ENCODE measurements at regions not wholly inside any gene's neighbourhood (a gene's known extent, or its start where the extent isn't known, plus 50 kb on each side); places are given as distances from the start of the nearest gene placed in this dataset.
"Not testable (repeated sequence)": the region's sequence is repeated elsewhere in the genome, so short reads cannot be mapped to it uniquely, and the experiment has no call there.

DNA sequence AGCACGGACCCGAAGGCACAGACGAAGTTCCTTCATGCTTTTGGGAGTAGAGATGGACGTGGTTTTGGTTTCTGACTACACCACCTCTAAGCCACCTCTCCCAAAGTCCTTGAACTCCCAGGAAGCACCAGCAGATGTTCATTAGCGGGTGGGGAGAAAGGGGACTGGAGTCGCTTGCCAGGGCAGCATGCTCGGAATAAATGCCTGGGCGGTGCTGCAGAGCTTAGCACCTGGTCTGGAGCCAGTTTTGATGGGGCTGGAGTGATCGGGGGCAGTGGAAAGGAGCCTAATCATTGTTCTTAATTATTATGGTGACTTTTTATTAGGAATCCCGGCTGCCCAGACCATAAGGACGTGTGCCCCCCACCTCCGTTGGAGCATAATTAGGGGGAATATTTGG, 220.8 kb downstream of the TFCP2L1 start:
- DNase-seq (ENCODE audit: low read depth in 2 of 3, low spot score in 2 of 3): no peak

DNA sequence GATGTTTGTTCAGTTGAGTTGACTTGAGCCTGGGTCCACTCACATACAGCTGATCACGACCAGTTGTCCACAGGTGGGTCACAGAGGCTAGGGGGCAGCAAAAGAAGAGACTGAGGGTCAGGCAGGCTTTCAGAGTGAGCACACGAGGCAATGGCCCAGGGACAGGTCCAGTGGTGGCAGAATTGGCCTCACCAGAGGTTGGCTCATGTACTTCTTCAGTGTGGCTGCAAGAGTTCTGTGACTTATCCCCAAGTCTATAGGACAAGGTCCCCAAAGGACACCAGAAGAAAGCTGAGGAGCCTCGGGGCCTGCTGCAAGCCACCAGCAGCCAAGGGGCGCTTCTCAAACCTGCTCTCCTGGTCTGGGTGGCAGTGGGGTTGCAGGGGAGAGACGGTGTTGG, 219.8 kb downstream of the TFCP2L1 start:
- DNase-seq (ENCODE audit: low read depth in 2 of 3, low spot score in 2 of 3): no peak

DNA sequence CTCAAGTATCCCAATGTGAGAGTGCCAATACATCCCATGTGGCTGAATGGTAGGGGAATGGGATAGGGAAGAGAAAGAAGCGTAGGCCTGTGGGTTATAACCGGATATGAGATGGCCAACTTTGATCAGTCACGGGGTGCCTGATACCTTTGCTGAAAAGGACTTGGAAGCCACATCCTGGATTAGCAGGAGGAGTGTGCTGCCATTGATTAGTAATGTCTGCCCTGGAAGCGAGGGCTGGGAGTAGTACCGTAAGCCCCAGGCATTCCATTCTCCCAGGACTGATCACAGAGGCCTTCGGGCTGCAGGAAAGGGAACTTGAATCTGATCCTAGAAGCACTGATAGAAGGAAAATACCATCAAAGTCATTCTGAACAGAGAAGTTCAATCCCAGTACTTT, 218.5 kb downstream of the TFCP2L1 start:
- no peak for DNase-seq (ENCODE audit: low read depth in 2 of 3, low spot score in 2 of 3)

DNA sequence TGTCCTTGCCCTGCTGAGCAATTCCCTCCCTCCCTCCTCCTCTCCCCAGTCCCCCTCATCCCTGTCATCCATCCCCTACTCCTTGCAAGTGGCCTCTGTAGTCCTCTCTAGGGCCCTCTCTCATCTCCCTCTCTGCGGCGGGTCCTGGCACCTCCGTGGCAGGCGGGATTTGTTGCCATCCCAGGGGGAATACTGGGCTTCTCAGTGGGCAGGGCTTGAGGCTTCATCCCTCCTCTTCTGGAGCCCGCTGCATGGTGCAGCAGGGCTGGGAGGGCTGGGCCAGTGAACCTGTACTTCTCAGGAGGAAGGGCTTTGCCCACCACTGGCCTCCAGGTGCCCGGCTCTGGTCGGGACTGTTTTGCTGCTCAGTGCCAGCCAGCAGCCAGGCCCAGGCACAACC, 216.2 kb downstream of the TFCP2L1 start:
- no peak for DNase-seq (ENCODE audit: low read depth in 2 of 3, low spot score in 2 of 3)

DNA sequence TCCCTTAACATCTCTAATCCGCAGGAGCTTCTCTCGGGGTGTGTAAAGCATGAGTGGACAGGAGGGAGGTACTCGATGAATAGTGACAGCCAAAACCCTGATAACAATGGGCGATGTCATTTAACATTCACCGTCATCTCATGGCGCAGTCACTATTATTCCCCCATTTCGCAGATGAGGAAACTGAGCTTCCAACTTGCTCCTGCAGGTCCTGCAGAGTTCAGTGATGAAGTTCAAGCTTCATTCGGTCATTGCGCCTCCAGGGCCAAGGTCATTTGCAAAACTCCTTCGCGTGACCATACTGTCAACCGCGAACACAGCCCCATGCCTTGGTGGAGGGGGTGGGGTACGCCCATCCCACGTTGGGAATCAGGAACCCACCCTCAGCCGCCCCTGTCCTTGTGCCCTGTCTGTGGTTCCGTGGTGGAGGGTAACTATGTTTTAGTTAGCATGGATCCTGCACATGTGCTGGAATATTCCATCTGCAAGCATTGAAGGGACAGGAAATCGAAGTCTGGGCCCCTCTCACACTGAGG, 215.5 kb downstream of the TFCP2L1 start:
- DNase-seq (ENCODE audit: low read depth in 2 of 3, low spot score in 2 of 3): no peak

DNA sequence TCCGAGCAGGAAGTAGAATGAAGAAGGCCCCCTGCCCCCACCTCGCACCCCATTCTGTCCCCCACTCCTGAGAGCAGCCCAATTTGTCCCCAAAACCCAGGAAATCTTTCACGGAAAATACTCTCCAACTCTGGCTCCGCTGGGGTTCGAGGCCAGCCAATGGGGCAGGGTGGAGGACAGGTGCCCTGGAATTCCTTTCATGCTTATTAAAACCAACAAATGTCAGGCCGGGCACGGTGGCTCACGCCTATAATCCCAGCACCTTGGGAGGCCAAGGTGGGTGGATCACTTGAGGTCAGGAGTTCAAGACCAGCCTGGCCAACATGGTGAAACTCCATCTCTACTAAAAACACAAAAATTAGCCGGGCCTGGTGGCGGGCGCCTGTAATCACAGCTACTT, 214.9 kb downstream of the TFCP2L1 start:
- DNase-seq (ENCODE audit: low read depth in 2 of 3, low spot score in 2 of 3): not testable (repeated sequence)

DNA sequence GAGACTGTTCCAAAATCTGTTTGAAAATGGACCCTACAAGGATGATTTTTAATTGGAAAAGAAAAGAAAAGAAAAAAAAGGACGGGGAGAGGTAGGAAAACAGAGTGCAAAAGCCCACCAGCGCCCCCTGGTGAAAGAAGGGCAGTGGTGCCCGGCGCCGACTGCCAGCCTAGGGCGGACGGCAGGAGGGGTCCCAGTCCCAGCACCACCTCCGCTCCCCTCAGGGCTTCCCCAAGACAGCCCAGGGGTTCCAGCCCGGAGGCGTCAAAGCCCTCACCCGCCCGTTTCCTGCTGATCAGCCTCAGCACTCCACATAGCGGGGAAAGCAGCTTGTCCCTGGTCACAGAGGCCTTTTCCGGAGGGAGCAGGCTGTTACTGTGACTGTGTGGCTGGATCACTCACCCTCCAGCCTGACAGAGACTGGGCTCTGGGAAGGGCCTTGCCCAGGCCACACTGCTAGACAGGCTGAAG, 213.9 kb downstream of the TFCP2L1 start:
- peak; percentile 26 to 55 (median 48) for DNase-seq (ENCODE audit: low read depth in 2 of 3, low spot score in 2 of 3)

DNA sequence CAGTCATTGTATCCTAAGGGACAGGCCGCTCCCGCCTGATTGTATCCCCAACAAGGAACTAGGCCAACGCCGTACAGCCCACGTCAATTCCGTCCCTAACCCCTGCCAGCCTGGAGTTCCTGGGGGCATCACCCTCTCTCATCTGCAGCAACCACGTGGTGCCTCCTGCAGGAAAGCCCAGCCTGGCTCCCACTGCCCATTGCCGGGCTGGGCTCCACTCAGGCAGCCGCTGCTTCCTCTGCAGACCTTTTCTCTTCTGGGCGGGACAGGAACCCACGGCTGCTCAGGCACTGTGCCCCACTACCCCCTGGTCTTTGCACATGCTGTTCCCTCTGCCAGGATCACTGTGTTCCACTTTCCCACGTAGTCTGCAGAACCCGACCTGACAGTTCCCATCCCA, 212.2 kb downstream of the TFCP2L1 start:
- DNase-seq (ENCODE audit: low read depth in 2 of 3, low spot score in 2 of 3): no peak

DNA sequence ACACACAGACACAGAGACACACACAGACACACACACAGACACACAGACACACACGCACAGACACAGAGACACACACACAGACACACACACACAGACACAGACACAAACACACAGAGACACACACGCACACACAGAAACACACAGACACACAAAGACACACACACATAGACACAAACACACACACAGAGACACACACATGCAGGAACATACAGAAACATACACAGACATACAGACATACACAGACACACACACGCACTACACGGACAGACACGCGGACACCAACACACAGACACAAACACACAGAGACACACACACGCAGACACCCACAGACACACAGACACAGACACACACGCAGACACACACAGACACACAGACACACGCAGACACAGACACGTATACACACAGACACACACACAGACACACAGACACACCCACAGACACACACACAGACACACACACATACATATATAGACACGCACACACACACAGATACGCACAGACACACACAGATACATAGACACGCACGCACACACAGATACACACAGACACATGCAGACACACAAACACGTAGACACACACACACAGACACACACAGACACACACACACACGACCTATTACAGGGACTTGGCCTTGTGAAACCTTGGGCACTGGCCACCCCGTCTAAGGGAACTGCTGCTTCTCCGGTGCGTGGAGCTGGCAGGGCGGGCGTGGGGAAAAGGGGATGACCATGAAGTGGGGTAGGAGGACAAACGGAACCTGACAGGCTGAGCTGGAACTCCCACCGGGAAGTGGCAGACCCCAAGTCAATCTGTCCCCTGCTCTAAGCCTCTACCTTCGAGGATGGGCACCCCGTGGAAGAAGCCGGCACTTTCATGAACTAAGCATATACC, 211.4 kb downstream of the TFCP2L1 start:
- DNase-seq (ENCODE audit: low read depth in 2 of 3, low spot score in 2 of 3): no peak

DNA sequence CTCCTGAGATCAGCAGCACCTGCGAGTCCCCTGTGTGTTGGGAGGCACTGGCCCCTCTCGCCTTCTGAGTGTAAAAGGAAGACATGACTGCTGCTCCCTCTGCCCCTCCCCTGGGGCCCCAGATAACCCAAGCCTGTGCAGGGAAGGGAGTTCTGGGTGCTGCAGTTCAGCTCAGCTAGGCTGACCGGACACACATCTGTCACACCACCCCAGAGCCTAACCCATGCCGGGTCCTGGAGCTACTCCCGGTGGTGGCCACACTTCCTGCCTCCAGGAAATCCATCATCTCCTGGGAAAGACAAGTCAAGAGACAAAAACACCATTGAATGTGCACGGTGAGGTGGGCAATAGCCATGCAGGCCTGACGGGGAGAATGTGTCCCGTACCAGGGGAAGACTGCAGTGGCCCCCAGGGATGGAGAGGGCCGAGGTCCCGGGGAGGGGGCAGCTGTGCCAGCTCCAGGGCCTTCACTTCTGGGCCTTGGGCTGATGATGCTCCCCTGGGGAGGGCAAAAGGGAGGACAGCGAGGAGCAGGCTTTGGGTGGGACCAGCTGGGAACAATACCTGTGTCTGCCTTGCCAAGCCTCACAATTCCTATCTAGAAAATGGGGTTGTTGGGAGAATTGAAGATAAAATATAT, 210.6 kb downstream of the TFCP2L1 start:
- no peak for DNase-seq (ENCODE audit: low read depth in 2 of 3, low spot score in 2 of 3)

DNA sequence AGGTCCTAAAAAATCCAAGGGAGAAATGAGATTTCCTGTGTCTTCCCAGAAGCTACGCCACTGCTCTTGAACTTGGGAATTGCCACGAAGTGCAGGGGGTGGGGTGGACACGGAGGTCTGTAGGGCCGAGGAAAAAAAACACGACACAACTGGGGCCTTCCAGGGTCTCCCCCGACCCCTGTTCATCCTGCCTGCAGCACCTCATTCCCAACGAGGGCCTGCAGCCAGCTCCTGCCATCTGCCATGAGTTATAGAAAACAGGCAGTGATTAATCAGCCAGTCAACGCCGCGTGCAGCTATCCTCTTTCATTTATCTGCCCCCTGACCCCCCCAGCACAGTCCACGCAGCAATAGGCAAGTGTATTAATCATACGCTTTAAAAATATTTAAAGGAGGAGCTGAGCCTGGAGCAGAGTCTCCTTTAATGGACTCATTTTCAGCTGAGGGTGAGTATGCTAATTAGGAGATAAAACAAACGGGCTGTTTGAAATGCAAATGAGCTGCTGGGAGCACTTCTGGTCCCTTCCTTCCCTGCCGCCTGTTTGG, 209.9 kb downstream of the TFCP2L1 start:
- DNase-seq (ENCODE audit: low read depth in 2 of 3, low spot score in 2 of 3): peak in 2 of 3 experiments; percentile 26 to 41

DNA sequence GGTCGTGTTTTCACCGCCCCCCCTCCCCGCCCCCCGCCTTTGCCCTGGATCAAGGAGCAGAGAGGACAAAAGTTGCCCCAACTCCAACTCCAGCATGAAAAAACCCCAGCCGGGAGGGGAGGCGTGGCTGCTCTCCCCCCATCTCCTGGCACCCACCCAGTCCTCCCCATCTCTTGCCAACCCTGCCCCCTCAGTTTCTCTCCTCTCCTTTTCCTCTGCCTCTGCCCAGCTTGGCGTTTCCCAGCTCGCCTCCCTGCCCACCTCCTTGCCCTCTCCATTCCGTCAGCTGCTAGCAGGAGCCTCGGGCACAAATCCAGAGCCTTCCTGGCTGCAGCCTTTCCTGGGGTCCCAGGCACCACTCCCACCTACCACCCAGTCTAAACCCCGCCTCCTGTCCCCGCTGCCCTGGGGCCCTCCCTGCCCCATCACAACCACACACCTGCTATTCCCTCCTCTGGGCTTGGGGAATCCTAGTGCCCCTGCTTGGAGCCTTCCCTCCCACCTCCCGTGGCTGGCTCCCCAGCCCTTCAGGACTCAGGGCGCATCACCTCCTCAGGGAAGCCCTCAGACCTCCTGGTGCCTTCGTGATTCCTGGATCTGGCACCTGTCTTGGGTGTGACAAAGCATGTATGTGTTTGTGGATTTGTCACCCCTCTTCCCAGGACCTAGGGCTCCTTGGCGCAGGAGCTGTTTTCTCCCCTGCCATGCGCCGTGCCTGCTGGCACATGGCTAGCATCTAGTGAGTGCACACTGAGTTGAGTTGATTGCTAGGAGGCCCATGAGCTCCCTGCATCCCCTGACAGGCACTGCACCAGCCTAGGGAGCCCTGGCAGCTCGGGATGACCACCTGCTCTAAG, 209.1 kb downstream of the TFCP2L1 start:
- no peak for DNase-seq (ENCODE audit: low read depth in 2 of 3, low spot score in 2 of 3)

DNA sequence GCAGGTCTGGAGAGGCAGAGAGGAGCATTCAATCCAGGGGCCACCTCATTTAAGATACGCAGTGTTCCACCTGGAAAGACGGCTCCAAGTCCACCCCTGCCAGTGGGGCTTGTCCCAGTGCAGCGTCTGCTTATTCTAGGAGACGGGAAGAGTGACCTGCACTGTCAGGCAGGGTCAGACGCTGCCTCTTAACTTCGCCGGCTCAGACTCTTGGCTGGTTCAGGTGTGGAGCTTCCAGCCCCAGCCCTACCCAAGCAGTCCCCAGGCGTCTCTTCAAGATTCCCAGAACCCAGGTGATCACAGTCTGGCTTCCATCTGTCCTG, 208.5 kb downstream of the TFCP2L1 start:
- DNase-seq (ENCODE audit: low read depth in 2 of 3, low spot score in 2 of 3): no peak

DNA sequence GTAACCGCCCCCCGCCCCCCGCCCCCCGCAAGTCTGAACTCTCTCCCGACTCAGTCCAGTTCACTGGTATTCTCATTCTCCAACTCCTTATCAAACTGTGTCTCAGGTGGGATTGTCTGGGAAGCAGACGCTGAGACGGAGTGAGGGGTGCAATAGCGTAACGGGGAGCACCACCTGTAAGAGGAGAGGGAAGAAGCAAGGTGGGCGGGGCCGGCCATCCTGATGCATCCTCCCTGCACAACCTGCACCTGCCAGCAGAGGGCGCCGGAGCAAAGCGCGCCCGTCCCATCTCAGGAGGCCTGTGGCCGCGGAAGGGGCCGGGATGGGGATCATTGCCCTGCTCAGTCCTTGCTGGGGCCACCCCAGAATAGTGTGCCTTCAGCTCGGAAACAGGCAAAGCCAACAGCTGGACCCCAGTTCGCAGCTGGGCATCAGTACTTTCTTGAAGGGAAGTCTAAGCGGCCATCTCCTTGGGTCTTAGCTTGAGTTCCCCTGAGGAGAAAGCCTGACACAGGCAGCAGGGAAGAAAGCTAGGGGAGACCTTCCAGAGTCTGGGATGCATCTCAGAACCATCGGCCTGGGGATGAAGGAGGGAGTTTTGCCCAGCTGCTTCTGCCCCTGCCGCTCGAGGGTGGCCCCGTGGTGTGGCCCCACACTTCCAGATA, 208.0 kb downstream of the TFCP2L1 start:
- peak; percentile 26 to 72 (median 60) for DNase-seq (ENCODE audit: low read depth in 2 of 3, low spot score in 2 of 3)

DNA sequence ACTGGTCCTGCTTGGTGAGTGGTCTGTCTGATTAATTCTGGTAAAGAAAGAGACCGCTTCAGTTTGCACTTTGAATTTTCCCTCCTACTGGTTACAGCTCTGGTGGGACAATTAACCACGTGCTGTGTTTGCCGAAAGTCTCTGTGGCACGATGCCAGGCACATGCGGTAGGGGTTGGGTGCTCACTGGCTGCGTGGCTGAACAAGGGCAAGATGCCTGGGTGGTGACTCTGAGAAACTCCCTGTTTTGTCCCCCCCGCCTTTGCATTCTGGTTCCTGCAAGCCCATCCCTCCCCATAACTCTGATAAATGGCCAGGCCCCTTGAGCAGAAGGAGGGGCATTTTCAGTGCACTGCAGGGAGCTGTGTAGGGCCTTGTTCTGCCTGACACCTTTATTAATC, 206.1 kb downstream of the TFCP2L1 start:
- DNase-seq (ENCODE audit: low read depth in 2 of 3, low spot score in 2 of 3): no peak

DNA sequence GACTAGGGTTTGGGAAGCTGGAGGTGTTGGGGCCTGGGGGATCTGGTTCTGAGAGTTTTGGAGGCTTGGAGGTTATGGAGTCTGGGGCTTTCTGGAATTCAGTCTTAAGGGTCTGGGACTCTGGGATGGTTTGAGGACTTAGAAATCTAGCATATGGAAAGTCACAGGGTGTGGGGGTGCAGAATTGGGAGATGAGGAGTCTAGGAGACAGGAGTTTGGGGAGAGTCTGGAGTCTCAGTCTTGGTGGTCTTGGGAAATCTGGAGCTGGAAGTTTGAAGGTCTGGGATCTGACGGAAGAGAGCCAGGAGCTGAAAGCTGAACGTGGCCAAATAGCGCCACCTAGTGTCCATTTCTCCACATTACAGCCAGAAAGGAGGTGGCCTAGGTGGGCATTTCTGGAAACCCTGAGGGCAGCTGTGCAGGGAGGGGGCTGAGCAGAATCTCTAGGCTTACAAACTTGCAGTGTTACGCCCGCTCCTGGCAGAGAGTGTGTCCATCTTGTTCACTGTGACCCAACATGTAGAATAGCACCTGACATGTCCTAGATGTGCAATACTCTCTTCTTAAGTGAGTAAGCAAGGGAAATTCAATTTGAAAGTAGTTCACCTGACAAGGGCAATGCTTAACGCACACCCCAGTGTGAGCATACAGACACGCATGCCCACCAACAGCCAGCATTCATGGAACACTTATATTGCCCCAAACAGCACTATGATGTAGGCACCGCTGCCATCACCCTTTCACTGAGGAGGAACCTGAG, 204.8 kb downstream of the TFCP2L1 start:
- DNase-seq (ENCODE audit: low read depth in 2 of 3, low spot score in 2 of 3): peak in 2 of 3 experiments; percentile 18 to 33

DNA sequence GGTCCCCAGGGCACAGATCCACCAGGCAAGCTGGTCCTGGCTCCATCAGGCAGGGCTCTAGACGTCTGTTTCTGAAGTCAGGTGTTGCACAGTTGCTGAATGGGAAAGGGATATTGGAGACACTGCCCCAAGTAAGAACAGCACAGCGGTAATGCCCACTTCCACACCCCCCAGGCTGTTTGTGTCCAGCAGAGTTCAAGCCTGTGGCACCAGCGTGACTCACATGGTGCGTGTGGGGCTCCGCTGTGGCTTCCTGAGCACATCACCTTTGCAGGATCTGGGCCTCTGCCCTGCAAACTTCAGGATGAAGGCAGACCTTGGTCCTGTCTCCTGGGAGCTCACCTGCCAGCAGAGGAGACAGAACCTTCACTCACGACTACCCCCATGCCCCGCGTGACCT, 203.3 kb downstream of the TFCP2L1 start:
- DNase-seq (ENCODE audit: low read depth in 2 of 3, low spot score in 2 of 3): no peak

DNA sequence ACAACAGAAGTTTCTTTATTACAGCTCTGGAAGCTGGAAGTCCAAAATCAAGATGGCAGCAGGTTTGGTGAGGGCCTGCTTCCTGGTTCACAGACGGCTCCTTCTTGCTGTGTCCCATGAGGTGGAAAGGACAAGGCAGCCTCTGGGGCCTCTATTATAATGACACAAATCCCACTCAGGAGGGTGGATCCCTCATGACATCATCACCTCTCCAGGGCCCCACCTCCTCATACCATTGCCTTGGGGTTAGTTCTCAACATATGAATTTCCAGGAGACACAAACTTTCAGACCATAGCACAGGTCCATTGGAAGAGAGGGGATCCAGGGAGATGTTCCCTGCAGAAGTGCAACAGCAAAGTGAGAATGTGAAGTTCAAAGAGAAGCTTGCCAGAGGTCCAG, 202.8 kb downstream of the TFCP2L1 start:
- DNase-seq (ENCODE audit: low read depth in 2 of 3, low spot score in 2 of 3): no peak

DNA sequence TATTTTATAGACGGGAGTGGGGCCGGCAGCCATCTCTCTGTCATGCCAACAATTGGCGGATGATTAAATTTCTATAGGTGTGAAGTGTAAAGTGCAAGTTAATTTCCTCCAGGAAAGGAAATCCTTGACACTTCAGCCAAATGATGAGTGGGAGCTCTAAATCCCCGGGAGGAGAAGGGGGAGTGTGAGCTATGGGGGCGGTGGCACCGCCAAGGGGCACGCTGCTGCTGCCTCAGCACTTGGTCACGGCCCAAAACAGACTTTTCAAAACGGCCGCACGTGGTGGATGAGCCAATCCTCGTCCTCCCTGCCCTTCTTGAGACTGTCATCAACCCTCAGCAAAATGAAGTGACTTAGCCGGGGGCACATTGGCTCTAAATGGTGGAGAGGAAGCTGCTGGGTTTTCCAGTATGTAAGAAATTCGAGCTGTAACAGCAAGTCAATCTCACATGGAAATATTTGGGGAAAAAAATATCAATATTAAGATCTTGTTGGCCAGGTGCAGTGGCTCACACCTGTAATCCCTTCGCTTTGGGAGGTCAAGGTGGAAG, 200.8 kb downstream of the TFCP2L1 start:
- DNase-seq (ENCODE audit: low read depth in 2 of 3, low spot score in 2 of 3): no peak

DNA sequence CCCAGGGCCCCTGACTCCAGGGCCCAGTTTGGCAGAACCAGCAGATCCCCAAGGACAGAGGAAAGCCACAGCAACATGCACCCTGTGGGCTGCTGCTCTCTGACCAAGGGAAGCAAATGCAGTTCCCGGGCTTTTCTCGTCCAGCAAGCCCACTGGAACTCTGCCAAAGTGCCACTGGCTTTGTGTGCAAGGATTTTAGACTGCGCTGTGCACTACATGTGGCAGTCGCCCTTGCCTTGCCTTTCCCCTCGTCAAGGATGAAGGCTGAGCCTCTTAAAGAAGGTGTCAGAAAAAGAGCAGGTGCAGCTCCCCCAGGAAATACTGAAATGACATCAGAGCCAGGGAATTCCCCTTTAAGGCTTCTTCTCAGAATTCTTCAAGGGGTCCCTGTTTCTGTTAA, 199.2 kb downstream of the TFCP2L1 start:
- no peak for DNase-seq (ENCODE audit: low read depth in 2 of 3, low spot score in 2 of 3)

Data from activated CD8-positive, alpha-beta memory T cell treated with anti-CD3 and anti-CD28 coated beads for 48 hours (primary cell).